ENCODE measurements at regions not wholly inside any gene's neighbourhood (a gene's known extent, or its start where the extent isn't known, plus 50 kb on each side); places are given as distances from the start of the nearest gene placed in this dataset.
"Not testable (repeated sequence)": the region's sequence is repeated elsewhere in the genome, so short reads cannot be mapped to it uniquely, and the experiment has no call there.

GRCh38 chr4:145255311-145255710 lies 74.9 kb upstream of the OTUD4 start:
- DNase-seq (ENCODE audit: extremely low read depth, low read depth), result not testable (repeated sequence)

- DNase-seq (ENCODE audit: extremely low read depth, low read depth), result no peak
Measured at GRCh38 chr4:145252190-145252589, 71.8 kb upstream of the OTUD4 start.

GRCh38 chr4:145251391-145251790 lies 71.0 kb upstream of the OTUD4 start:
- DNase-seq (ENCODE audit: extremely low read depth, low read depth), result no peak

GRCh38 chr4:145248971-145249370 lies 68.6 kb upstream of the OTUD4 start:
- DNase-seq (ENCODE audit: extremely low read depth, low read depth), result no peak

- DNase-seq (ENCODE audit: extremely low read depth, low read depth), result no peak
Measured at GRCh38 chr4:145248502-145248901, 68.1 kb upstream of the OTUD4 start.

GRCh38 chr4:145234091-145234706 lies 53.8 kb upstream of the OTUD4 start:
- peak; percentile 51 for DNase-seq (ENCODE audit: extremely low read depth, low read depth)

- DNase-seq (ENCODE audit: extremely low read depth, low read depth), result no peak
Measured at GRCh38 chr4:145231906-145232700, 51.7 kb upstream of the OTUD4 start.

- no peak for DNase-seq (ENCODE audit: extremely low read depth, low read depth)
Measured at GRCh38 chr4:145230726-145231125, 50.3 kb upstream of the OTUD4 start.

Data from NCI-H460 (cell line).